GM19238 (cell line): ENCODE measurements at regions not wholly inside any gene's neighbourhood (a gene's known extent, or its start where the extent isn't known, plus 50 kb on each side); places are given as distances from the start of the nearest gene placed in this dataset.

Experiments used
- DNase-seq: peaks from one replicate; pipeline ENCODE4 v3.0.0; 2011; ENCODE audit warnings: low spot score; ENCODE audit not compliant: insufficient read length

DNA sequence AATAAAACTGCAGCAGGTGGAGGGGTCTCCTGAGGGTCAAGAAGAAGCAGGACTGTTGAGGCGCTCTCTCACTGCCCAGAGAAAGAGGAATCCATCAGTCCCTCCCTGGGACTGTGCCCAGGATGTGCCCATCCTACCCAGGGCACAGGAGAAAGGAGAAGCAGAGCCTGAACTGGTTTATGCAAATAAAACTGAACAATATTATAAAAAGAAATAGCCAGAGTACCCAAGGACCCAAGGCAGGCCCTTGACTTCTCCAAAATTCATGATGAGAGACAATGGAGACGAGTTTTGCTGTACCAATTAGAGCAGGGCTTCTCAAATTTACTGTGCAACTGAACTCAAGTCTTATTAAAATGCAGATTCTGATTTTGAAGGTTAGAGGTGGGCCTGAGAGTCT, 211.0 kb downstream of the IGSF11 start:
- no peak for DNase-seq

DNA sequence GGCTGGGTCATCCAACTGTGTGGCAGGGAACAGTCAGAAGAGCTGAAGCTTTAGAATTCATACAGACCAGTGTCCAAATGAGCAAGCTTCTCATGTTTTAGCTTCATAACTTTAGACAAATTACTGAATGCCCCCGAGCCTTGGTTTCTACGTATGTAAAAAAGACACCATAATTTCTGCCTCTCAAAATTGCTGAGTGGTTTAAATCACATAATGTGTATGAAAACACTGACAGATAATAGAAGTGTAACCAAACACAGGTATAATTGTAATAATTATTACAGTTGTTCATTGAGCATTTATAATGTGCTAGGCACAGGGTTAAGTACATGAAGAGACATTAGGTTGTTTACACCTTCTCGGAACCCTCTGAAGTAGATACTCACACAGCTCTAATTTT, 207.2 kb downstream of the IGSF11 start:
- DNase-seq, result no peak

DNA sequence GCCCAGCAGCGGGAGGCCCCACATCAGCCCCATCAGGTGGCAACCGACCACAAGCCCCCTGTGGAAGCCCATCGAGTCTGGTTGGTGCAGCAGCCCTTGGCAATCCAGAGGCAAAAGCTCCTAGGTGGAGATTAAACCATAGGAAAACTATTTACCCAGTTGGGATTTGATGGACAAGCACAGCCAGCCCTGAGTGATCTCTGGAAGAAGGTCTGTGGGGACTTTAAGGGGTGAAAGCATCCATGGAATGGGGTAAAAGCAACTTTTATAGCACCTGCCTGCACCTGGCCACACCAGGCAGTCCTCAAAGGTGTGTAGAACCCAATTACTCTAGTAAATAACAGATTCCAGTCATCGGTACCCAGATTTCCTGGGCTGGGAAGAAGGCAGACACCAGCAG, 206.3 kb downstream of the IGSF11 start:
- DNase-seq, result no peak

DNA sequence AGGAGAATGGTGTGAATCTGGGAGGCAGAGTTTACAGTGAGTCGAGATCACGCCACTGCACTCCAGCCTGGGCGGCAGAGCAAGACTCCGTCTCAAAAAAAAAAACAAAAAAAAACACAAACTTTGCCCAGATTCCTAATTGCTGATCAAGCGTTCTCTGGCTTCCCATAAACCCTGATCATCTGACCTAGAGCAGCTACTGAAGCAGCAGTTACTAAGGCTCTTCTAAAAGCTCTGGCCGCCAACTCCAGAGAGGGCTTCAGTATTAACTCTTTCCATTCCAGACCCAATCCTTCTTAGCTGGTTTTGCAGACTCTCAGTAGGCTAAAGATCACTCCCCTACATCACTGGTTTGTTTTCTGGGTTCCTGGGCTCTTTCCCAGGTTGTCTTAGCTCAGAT, 201.6 kb downstream of the IGSF11 start:
- no peak for DNase-seq

DNA sequence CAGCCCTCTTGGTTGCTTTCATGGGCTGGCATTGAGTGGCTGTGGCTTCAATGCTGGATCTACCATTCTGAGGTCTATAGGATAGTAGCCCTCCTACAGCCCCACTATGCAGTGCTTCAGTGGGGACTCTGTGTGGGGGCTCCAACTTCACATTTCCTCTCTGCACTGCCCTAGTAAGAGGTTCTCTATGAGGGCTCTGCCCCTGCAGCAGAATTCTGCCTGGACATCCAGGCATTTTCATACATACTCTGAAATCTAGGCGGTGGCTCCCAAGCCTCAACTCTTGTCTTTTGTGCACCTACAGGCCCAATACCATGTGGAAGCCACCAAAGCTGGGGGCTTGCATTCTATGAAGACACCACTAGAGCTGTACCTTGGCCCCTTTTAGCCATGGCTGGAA, 195.8 kb downstream of the IGSF11 start:
- no peak for DNase-seq

DNA sequence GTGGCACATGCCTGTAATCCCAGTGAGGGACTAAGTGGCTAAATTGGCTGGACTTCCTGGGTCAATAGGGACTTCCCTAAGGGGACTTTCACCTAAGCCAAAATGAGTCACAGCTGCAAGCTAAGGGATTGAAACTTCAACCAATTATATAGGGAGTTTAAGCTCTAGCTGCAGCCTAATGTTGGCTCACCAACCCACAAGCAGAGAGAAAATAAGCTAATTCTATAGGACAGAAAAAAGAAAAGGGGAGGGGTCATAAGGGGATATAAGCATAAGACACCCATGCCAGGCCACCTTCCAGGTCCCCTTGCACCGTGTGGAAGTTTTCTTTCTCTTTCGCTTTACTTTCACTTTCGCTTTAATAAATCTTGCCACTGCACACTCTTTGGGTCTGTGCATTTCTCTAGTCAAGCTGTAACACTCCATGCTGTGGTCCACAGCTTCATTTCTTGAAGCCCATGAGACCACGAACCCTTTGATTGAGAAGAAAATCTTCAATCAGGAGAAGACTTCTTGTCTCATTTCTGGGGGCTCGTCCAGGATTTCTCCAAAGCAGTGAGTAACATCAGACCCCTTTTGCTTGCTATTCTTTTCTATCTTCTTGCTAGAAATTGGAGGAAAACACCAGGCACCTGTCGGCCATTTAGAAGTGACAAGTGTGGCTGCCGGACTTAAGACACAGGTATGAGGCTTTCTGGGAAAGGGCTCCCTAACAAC, 192.3 kb downstream of the IGSF11 start:
- DNase-seq, result no peak

DNA sequence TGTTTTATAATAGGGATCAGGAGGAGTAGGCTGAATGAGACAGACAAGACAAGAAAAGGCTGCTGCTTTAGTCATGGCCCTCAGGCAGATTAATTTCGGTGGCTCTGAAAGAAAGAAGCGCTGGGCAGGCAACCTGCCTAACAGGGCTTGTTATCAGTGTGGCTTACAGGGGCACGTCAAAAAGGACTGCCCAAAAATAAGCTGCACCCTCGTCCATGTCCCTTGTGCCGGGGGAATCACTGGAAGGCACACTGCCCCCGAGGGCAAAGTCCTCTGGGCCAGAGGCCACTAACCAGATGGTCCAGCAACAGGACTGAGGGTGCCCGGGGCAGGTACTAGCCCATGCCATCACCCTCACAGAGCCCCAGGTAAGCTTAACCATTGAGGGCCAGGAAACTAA, 188.5 kb downstream of the IGSF11 start:
- DNase-seq, result no peak
